PFSK-1 (cell line): ENCODE measurements at regions not wholly inside any gene's neighbourhood (a gene's known extent, or its start where the extent isn't known, plus 50 kb on each side); places are given as distances from the start of the nearest gene placed in this dataset.

Experiments
- FOXP2 ChIP-seq: optimal IDR thresholded peaks from 2 replicates; pipeline ENCODE3; 2011; ENCODE audit warnings: borderline replicate concordance, control low read depth, inconsistent platforms; ENCODE audit not compliant: insufficient read depth; ENCODE audit errors: extremely low read length, extremely low read depth
- POLR2AphosphoS5 ChIP-seq: IDR thresholded peaks from 2 replicates; pipeline ENCODE4 v1.6.1; 2012; ENCODE audit warnings: low read depth, mild to moderate bottlenecking, control low read depth, low read length, moderate library complexity
- REST ChIP-seq, 2 experiments: IDR thresholded peaks; 2 replicates each; pipeline versions ENCODE4 v1.6.1 to v1.8.0; 2011 to 2012; ENCODE audit warnings: low read depth in 2 of 2, low read length in 2 of 2, control low read depth in 1 of 2, inconsistent platforms in 1 of 2, mild to moderate bottlenecking in 1 of 2, moderate library complexity in 1 of 2; ENCODE audit not compliant: insufficient read depth in 1 of 2
- SIN3A ChIP-seq: IDR thresholded peaks from 2 replicates; pipeline ENCODE4 v1.6.1; 2012; ENCODE audit warnings: mild to moderate bottlenecking, low read length, moderate library complexity, borderline replicate concordance; ENCODE audit not compliant: insufficient read depth
- TAF1 ChIP-seq: IDR thresholded peaks from 2 replicates; pipeline ENCODE4 v1.6.1; 2012; ENCODE audit warnings: low read length, control low read depth, borderline replicate concordance; ENCODE audit not compliant: insufficient read depth

GRCh38 chr1:3993619-3994375 lies 93.7 kb upstream of the C1orf174 start:
- TF ChIP-seq REST (IDR thresholded peaks at IDR 0.05; ENCODE audit: insufficient read depth in 1 of 2, low read depth in 2 of 2, low read length in 2 of 2) (no peak), POLR2AphosphoS5 (no peak), TAF1 (no peak), SIN3A (no peak), FOXP2 (no peak)
